ENCODE measurements at regions not wholly inside any gene's neighbourhood (a gene's known extent, or its start where the extent isn't known, plus 50 kb on each side); places are given as distances from the start of the nearest gene placed in this dataset.

GRCh38 chrX:46327566-46328115 lies 217.6 kb downstream of the ZNF674 start:
- TF ChIP-seq RBFOX2 (IDR thresholded peaks at IDR 0.05; ENCODE audit: low read depth, low read length) = no peak
- TF ChIP-seq MEIS2 (IDR thresholded peaks at IDR 0.05; ENCODE audit: partially characterized antibody) = no peak
- TF ChIP-seq SIN3B (IDR thresholded peaks at IDR 0.05; ENCODE audit: low read depth) = no peak
- no peak for TF ChIP-seq ZNF512 (tag; IDR thresholded peaks at IDR 0.05)
- TF ChIP-seq E2F4 (CRISPR knock-in tag; IDR thresholded peaks at IDR 0.05; ENCODE audit: low read depth) = no peak
- no peak for TF ChIP-seq SIN3A (IDR thresholded peaks at IDR 0.05; ENCODE audit: borderline replicate concordance in 2 of 2, control insufficient read depth in 1 of 2, low read depth in 2 of 2, low read length in 2 of 2)
- TF ChIP-seq CTCF (IDR thresholded peaks at IDR 0.05 in 2 of 3, conservative IDR thresholded peaks at IDR 0.05 in 1 of 3; ENCODE audit: insufficient read depth in 2 of 3, low read depth in 1 of 3, low read length in 3 of 3) = no peak
- TF ChIP-seq ZNF584 (CRISPR knock-in tag; IDR thresholded peaks at IDR 0.05; ENCODE audit: low read depth) = no peak
- TF ChIP-seq CHAMP1 (IDR thresholded peaks at IDR 0.05) = no peak
- TF ChIP-seq POLR2A (conservative IDR thresholded peaks at IDR 0.05) = no peak
- TF ChIP-seq EZH2 (IDR thresholded peaks at IDR 0.05; ENCODE audit: borderline replicate concordance, low read depth, low read length) = no peak
- no peak for TF ChIP-seq TFAP4 (CRISPR knock-in tag; IDR thresholded peaks at IDR 0.05; ENCODE audit: borderline replicate concordance)
- no peak for TF ChIP-seq SP2 (IDR thresholded peaks at IDR 0.05; ENCODE audit: extremely low read depth, low read depth, low read length, poor library complexity, severe bottlenecking)
- no peak for TF ChIP-seq ETS2 (tag; IDR thresholded peaks at IDR 0.05; ENCODE audit: borderline replicate concordance, poor library complexity, severe bottlenecking)
